Kidney (tissue), 13 donors: ENCODE measurements at regions not wholly inside any gene's neighbourhood (a gene's known extent, or its start where the extent isn't known, plus 50 kb on each side); places are given as distances from the start of the nearest gene placed in this dataset.
A peak's percentile ranks its signal among the peaks of the same experiment; 100 is the strongest.

Experiments
- DNase-seq, 5 donors: peaks; one replicate each; pipeline ENCODE4 v3.0.0-alpha.2; 2013 to 2020
- FAIRE-seq: peaks from 2 replicates; lab custom pipeline; 2012; peaks lifted over from hg19 to GRCh38; lab: Jason Lieb, UNC
- H3K27ac ChIP-seq, 2 donors: one replicate each; pipeline ENCODE4 v1.7.0; 2013; ENCODE audit warnings: low read depth in 2 of 2, low read length in 2 of 2, inconsistent platforms in 1 of 2
- H3K27me3 ChIP-seq: one replicate; pipeline ENCODE4 v1.7.1; 2013; ENCODE audit warnings: low read length, inconsistent platforms; ENCODE audit not compliant: control insufficient read depth, insufficient read depth
- H3K36me3 ChIP-seq, 3 donors: one replicate each; pipeline versions ENCODE4 v1.7.0 to v1.7.1; 2013; ENCODE audit warnings: low read length in 3 of 3, control low read depth in 1 of 3, inconsistent platforms in 1 of 3; ENCODE audit not compliant: insufficient read depth in 3 of 3, control insufficient read depth in 2 of 3
- H3K4me1 ChIP-seq, 3 donors: one replicate each; pipeline versions ENCODE4 v1.7.0 to v1.7.1; 2013; ENCODE audit warnings: low read length in 3 of 3, inconsistent platforms in 1 of 3, low read depth in 1 of 3; ENCODE audit not compliant: control insufficient read depth in 2 of 3, insufficient read depth in 2 of 3
- H3K4me3 ChIP-seq, 3 donors: one replicate each; pipeline versions ENCODE4 v1.7.0 to v1.8.1; 2013; ENCODE audit warnings: low read length in 3 of 3, control low read depth in 1 of 3, inconsistent platforms in 1 of 3
- H3K9ac ChIP-seq, 3 donors: one replicate each; pipeline versions ENCODE4 v1.7.0 to v1.7.1; 2013; ENCODE audit warnings: low read length in 3 of 3, control low read depth in 1 of 3, inconsistent platforms in 1 of 3
- H3K9me3 ChIP-seq, 3 donors: one replicate each; pipeline versions ENCODE4 v1.7.0 to v1.7.1; 2013; ENCODE audit warnings: low read length in 3 of 3, control low read depth in 1 of 3, inconsistent platforms in 1 of 3; ENCODE audit not compliant: control insufficient read depth in 2 of 3, insufficient read depth in 1 of 3
- CTCF ChIP-seq: IDR thresholded peaks from 3 replicates; pipeline ENCODE4 v1.5.1; 2012; ENCODE audit warnings: mild to moderate bottlenecking, moderate library complexity, borderline replicate concordance; ENCODE audit not compliant: insufficient read depth; ENCODE audit errors: extremely low read depth
- intact Hi-C: fragments of 100-400 bp; cut with DNase I; formaldehyde crosslinking; loops from one replicate; pipeline ENCODE4 v1.11.1; 2022
- donor health status: control.
- donor health status: control.
- donor health status: control.
- donor health status: control.
- donor health status: control.
- donor health status: DM: yes; HTN: yes; CAD: no.
- donor health status: Normal renal cell carcinoma (clear cell type).

GRCh38 chr2:239690651-239691631 lies 290.1 kb upstream of the HDAC4 start:
- H3K9ac ChIP-seq = no peak overlapping the region
- no peak for FAIRE-seq
- H3K9me3 ChIP-seq = no peaks in the 10 kb centered on the region
- DNase-seq = peak in 3 of 5 donors; percentile 24 to 37 (median 34)
- no peak overlapping the region for H3K4me3 ChIP-seq
- no peak for TF ChIP-seq CTCF
- no peaks in the 10 kb centered on the region for H3K36me3 ChIP-seq
- intact Hi-C loops = no loop called here
- peaks cover 0 to 2% (median 0%) of the 10 kb centered on the region in 3 donors for H3K4me1 ChIP-seq
- H3K27me3 ChIP-seq = no peaks in the 10 kb centered on the region
- H3K27ac ChIP-seq = no peak overlapping the region

GRCh38 chr2:239689985-239690384 lies 289.2 kb upstream of the HDAC4 start:
- Histone ChIP-seq H3K9ac (no peak overlapping the region), H3K4me1 (peaks cover 0 to 2% (median 0%) of the 10 kb centered on the region in 3 donors), H3K36me3 (no peaks in the 10 kb centered on the region), H3K9me3 (no peaks in the 10 kb centered on the region), H3K27ac (no peak overlapping the region), H3K27me3 (no peaks in the 10 kb centered on the region), H3K4me3 (no peak overlapping the region)
- DNase-seq = peak in 1 of 5 donors; percentile 24
- intact Hi-C loops = no loop called here
- no peak for TF ChIP-seq CTCF
- no peak for FAIRE-seq

GRCh38 chr2:239689410-239689809 lies 288.6 kb upstream of the HDAC4 start:
- Histone ChIP-seq H3K27me3 (no peaks in the 10 kb centered on the region), H3K9ac (no peak overlapping the region), H3K4me1 (peaks cover 0 to 2% (median 0%) of the 10 kb centered on the region in 3 donors), H3K9me3 (no peaks in the 10 kb centered on the region), H3K36me3 (no peaks in the 10 kb centered on the region), H3K27ac (no peak overlapping the region), H3K4me3 (no peak overlapping the region)
- intact Hi-C loops = no loop called here
- no peak for TF ChIP-seq CTCF
- FAIRE-seq (no peak), DNase-seq (no peak)
